Mesendoderm (in vitro differentiated cells): ENCODE measurements at regions not wholly inside any gene's neighbourhood (a gene's known extent, or its start where the extent isn't known, plus 50 kb on each side); places are given as distances from the start of the nearest gene placed in this dataset.
A peak's percentile ranks its signal among the peaks of the same experiment; 100 is the strongest.

Source experiments
- DNase-seq: peaks from one replicate; pipeline ENCODE4 v3.0.0; 2013
- H2AK5ac ChIP-seq: 2 replicates; pipeline ENCODE4 v1.6.1; 2013; ENCODE audit warnings: low read length, inconsistent platforms
- H2BK120ac ChIP-seq: 2 replicates; pipeline ENCODE4 v1.6.1; 2013; ENCODE audit warnings: low read depth, mild to moderate bottlenecking, low read length, moderate library complexity, mixed read lengths
- H2BK15ac ChIP-seq: replicated peaks from 2 replicates; pipeline ENCODE4 v1.6.1; 2013; ENCODE audit warnings: low read depth, mild to moderate bottlenecking, moderate library complexity
- H2BK5ac ChIP-seq: 2 replicates; pipeline ENCODE4 v1.6.1; 2013; ENCODE audit warnings: low read length, inconsistent platforms
- H3K18ac ChIP-seq: 2 replicates; pipeline ENCODE4 v1.6.1; 2013; ENCODE audit warnings: mild to moderate bottlenecking, low read length, mixed read lengths
- H3K23ac ChIP-seq: one replicate; pipeline ENCODE4 v1.6.1; 2013; ENCODE audit warnings: low read length
- H3K27ac ChIP-seq: 2 replicates; pipeline ENCODE4 v1.5.1; 2013; ENCODE audit warnings: low read depth, mild to moderate bottlenecking, inconsistent platforms, low read length, moderate library complexity
- H3K27me3 ChIP-seq: 2 replicates; pipeline ENCODE4 v1.6.1; 2013; ENCODE audit warnings: low read length, control low read depth, mild to moderate bottlenecking, inconsistent platforms; ENCODE audit not compliant: insufficient read depth, poor library complexity
- H3K36me3 ChIP-seq: 2 replicates; pipeline ENCODE4 v1.6.1; 2013; ENCODE audit warnings: low read length, inconsistent platforms; ENCODE audit not compliant: control insufficient read depth, insufficient read depth
- H3K4ac ChIP-seq: one replicate; pipeline ENCODE4 v1.6.1; 2013; ENCODE audit warnings: low read depth, mild to moderate bottlenecking, low read length, moderate library complexity
- H3K4me1 ChIP-seq: 2 replicates; pipeline ENCODE4 v1.6.1; 2013; ENCODE audit warnings: low read depth, low read length, inconsistent platforms; ENCODE audit not compliant: control insufficient read depth
- H3K4me2 ChIP-seq: 2 replicates; pipeline ENCODE4 v1.6.1; 2013; ENCODE audit warnings: low read length
- H3K4me3 ChIP-seq: 2 replicates; pipeline ENCODE4 v1.5.1; 2013; ENCODE audit warnings: mild to moderate bottlenecking, low read length
- H3K56ac ChIP-seq: one replicate; pipeline ENCODE4 v1.6.1; 2013; ENCODE audit warnings: low read length
- H3K79me1 ChIP-seq: 2 replicates; pipeline ENCODE4 v1.6.1; 2013; ENCODE audit warnings: low read length, inconsistent platforms
- H3K79me2 ChIP-seq: 2 replicates; pipeline ENCODE4 v1.6.1; 2013; ENCODE audit warnings: mild to moderate bottlenecking, low read length; ENCODE audit not compliant: control insufficient read depth, insufficient read depth
- H3K9ac ChIP-seq: 2 replicates; pipeline ENCODE4 v1.6.1; 2013; ENCODE audit warnings: low read length, inconsistent platforms
- H4K5ac ChIP-seq: one replicate; pipeline ENCODE4 v1.6.1; 2013; ENCODE audit warnings: low read length
- H4K8ac ChIP-seq: one replicate; pipeline ENCODE4 v1.6.1; 2013; ENCODE audit warnings: low read depth, mild to moderate bottlenecking, control low read depth, low read length, moderate library complexity
- WGBS: extraction: QIAGEN DNeasy Blood & Tissue Kit; methylation state at CpG from one replicate; pipeline ENCODE4 v1.1.7; 2013; ENCODE audit warnings: low lambda C conversion rate, missing lambda C conversion rate; ENCODE audit not compliant: insufficient coverage; ENCODE audit errors: extremely low coverage; 5-methylcytosine and 5-hydroxymethylcytosine counted together

GRCh38 chr9:106581973-106582372 is 281.0 kb upstream of the ZNF462 start:
- no peak overlapping the region for H3K23ac ChIP-seq
- H3K4me2 ChIP-seq = no peak overlapping the region
- no CpG with 5 or more reads among the region's 6 CpGs for WGBS
- H3K4me1 ChIP-seq = no peaks in the 10 kb centered on the region
- DNase-seq = no peak
- H3K4me3 ChIP-seq = no peak overlapping the region
- no peaks in the 10 kb centered on the region for H3K27me3 ChIP-seq
- H3K4ac ChIP-seq = no peak overlapping the region
- no peaks in the 10 kb centered on the region for H3K79me2 ChIP-seq
- H2BK15ac ChIP-seq = no peak overlapping the region
- H4K5ac ChIP-seq = no peak overlapping the region
- no peak overlapping the region for H3K18ac ChIP-seq
- no peak overlapping the region for H3K27ac ChIP-seq
- no peak overlapping the region for H3K56ac ChIP-seq
- H3K36me3 ChIP-seq = no peaks in the 10 kb centered on the region
- H2BK5ac ChIP-seq = no peak overlapping the region
- no peak overlapping the region for H3K9ac ChIP-seq
- H3K79me1 ChIP-seq = no peaks in the 10 kb centered on the region
- H4K8ac ChIP-seq = no peak overlapping the region
- no peak overlapping the region for H2BK120ac ChIP-seq
- H2AK5ac ChIP-seq = no peak overlapping the region

- Histone ChIP-seq H3K18ac (no peak overlapping the region), H2BK5ac (no peak overlapping the region), H3K4me3 (no peak overlapping the region), H3K79me1 (no peaks in the 10 kb centered on the region), H3K23ac (no peak overlapping the region), H3K4ac (no peak overlapping the region), H2BK120ac (no peak overlapping the region), H3K36me3 (no peaks in the 10 kb centered on the region), H3K79me2 (no peaks in the 10 kb centered on the region), H3K56ac (no peak overlapping the region), H3K27ac (no peak overlapping the region), H3K4me1 (no peaks in the 10 kb centered on the region), H3K27me3 (no peaks in the 10 kb centered on the region), H2BK15ac (no peak overlapping the region), H3K9ac (no peak overlapping the region), H2AK5ac (no peak overlapping the region), H4K8ac (no peak overlapping the region), H4K5ac (no peak overlapping the region), H3K4me2 (no peak overlapping the region)
- no peak for DNase-seq
Measured at GRCh38 chr9:106583751-106584150, 279.2 kb upstream of the ZNF462 start.

- no peaks in the 10 kb centered on the region for H3K27me3 ChIP-seq
- H2BK120ac ChIP-seq = no peak overlapping the region
- no peak overlapping the region for H4K8ac ChIP-seq
- H3K4ac ChIP-seq = no peak overlapping the region
- H3K4me1 ChIP-seq = no peaks in the 10 kb centered on the region
- H3K4me3 ChIP-seq = no peak overlapping the region
- no peak overlapping the region for H3K23ac ChIP-seq
- no peak overlapping the region for H3K27ac ChIP-seq
- H3K9ac ChIP-seq = no peak overlapping the region
- H3K18ac ChIP-seq = no peak overlapping the region
- no peak overlapping the region for H2BK15ac ChIP-seq
- no peaks in the 10 kb centered on the region for H3K79me2 ChIP-seq
- H2AK5ac ChIP-seq = no peak overlapping the region
- no peak overlapping the region for H2BK5ac ChIP-seq
- H3K4me2 ChIP-seq = no peak overlapping the region
- no peaks in the 10 kb centered on the region for H3K36me3 ChIP-seq
- no peak overlapping the region for H3K56ac ChIP-seq
- WGBS = no CpG with 5 or more reads among the region's 2 CpGs
- H3K79me1 ChIP-seq = no peaks in the 10 kb centered on the region
- no peak for DNase-seq
- no peak overlapping the region for H4K5ac ChIP-seq
Measured at GRCh38 chr9:106587042-106587441, 275.9 kb upstream of the ZNF462 start.

- no peak overlapping the region for H3K23ac ChIP-seq
- H3K27me3 ChIP-seq = no peaks in the 10 kb centered on the region
- no peak overlapping the region for H2BK15ac ChIP-seq
- H2AK5ac ChIP-seq = no peak overlapping the region
- no peak overlapping the region for H3K9ac ChIP-seq
- no peaks in the 10 kb centered on the region for H3K36me3 ChIP-seq
- H2BK120ac ChIP-seq = no peak overlapping the region
- H3K18ac ChIP-seq = no peak overlapping the region
- H3K79me1 ChIP-seq = no peaks in the 10 kb centered on the region
- DNase-seq = peak; percentile 78
- H3K27ac ChIP-seq = no peak overlapping the region
- no peaks in the 10 kb centered on the region for H3K79me2 ChIP-seq
- peak overlapping the region; percentile 17 for H2BK5ac ChIP-seq
- H3K4me1 ChIP-seq = no peaks in the 10 kb centered on the region
- H3K4ac ChIP-seq = no peak overlapping the region
- WGBS = no CpG with 5 or more reads among the region's 5 CpGs
- H4K8ac ChIP-seq = no peak overlapping the region
- no peak overlapping the region for H3K4me3 ChIP-seq
- H3K4me2 ChIP-seq = no peak overlapping the region
- H4K5ac ChIP-seq = no peak overlapping the region
- H3K56ac ChIP-seq = peak overlapping the region; percentile 20
Measured at GRCh38 chr9:106588626-106589025, 274.3 kb upstream of the ZNF462 start.

GRCh38 chr9:106590759-106591505 is 272.0 kb upstream of the ZNF462 start:
- no CpG with 5 or more reads among the region's 4 CpGs for WGBS
- no peak overlapping the region for H3K23ac ChIP-seq
- no peak overlapping the region for H4K5ac ChIP-seq
- no peak overlapping the region for H3K18ac ChIP-seq
- no peak overlapping the region for H2BK5ac ChIP-seq
- H3K4me3 ChIP-seq = no peak overlapping the region
- no peak overlapping the region for H2BK15ac ChIP-seq
- H3K4me1 ChIP-seq = no peaks in the 10 kb centered on the region
- no peak overlapping the region for H3K9ac ChIP-seq
- H4K8ac ChIP-seq = no peak overlapping the region
- H3K4ac ChIP-seq = no peak overlapping the region
- no peaks in the 10 kb centered on the region for H3K36me3 ChIP-seq
- H3K4me2 ChIP-seq = no peak overlapping the region
- H3K79me2 ChIP-seq = no peaks in the 10 kb centered on the region
- no peak overlapping the region for H2BK120ac ChIP-seq
- H3K27ac ChIP-seq = no peak overlapping the region
- peak; percentile 84 for DNase-seq
- H3K56ac ChIP-seq = no peak overlapping the region
- no peak overlapping the region for H2AK5ac ChIP-seq
- H3K79me1 ChIP-seq = no peaks in the 10 kb centered on the region
- H3K27me3 ChIP-seq = no peaks in the 10 kb centered on the region

GRCh38 chr9:106593201-106593600 is 269.8 kb upstream of the ZNF462 start:
- Histone ChIP-seq H2BK120ac (no peak overlapping the region), H3K18ac (no peak overlapping the region), H3K4me3 (no peak overlapping the region), H3K4me2 (no peak overlapping the region), H3K27me3 (no peaks in the 10 kb centered on the region), H3K23ac (no peak overlapping the region), H3K9ac (no peak overlapping the region), H3K4me1 (no peaks in the 10 kb centered on the region), H2BK15ac (no peak overlapping the region), H3K79me1 (no peaks in the 10 kb centered on the region), H3K36me3 (no peaks in the 10 kb centered on the region), H3K56ac (no peak overlapping the region), H2BK5ac (no peak overlapping the region), H3K79me2 (no peaks in the 10 kb centered on the region), H3K4ac (no peak overlapping the region), H4K8ac (no peak overlapping the region), H4K5ac (no peak overlapping the region), H3K27ac (no peak overlapping the region), H2AK5ac (no peak overlapping the region)
- DNase-seq = no peak
- WGBS = no CpG with 5 or more reads among the region's 7 CpGs
